GM12878 (cell line): ENCODE measurements at regions not wholly inside any gene's neighbourhood (a gene's known extent, or its start where the extent isn't known, plus 50 kb on each side); places are given as distances from the start of the nearest gene placed in this dataset.
"Not testable (repeated sequence)": the region's sequence is repeated elsewhere in the genome, so short reads cannot be mapped to it uniquely, and the experiment has no call there.

ENCODE experiments used
- ATAC-seq: fragments of 200-7000 bp; cut with Tn5 transposase; 3 replicates; pipeline ENCODE4 v1.9.1; 2020; ENCODE audit warnings: mild to moderate bottlenecking, moderate library complexity
- BruUV-seq: library from RNA; stranded (reverse); fragments of 400-500 nt; replicated peaks from 2 replicates; lab custom pipeline; 2021; lab: Mats Ljungman, UMichigan
- CTCF ChIA-PET: fragments of 300-600 bp; sonication (Branson Sonifier 250); formaldehyde crosslinking; extraction: SDS; loops from one replicate; lab custom pipeline; 2021; ENCODE audit warnings: inconsistent platforms; lab: Yijun Ruan, JAX
- POLR2A ChIA-PET: fragments of 350-600 bp; formaldehyde crosslinking; extraction: SDS; loops from one replicate; lab custom pipeline; 2021; ENCODE audit warnings: inconsistent platforms; lab: Charles Lee
- RAD21 ChIA-PET: fragments of 300-600 bp; sonication (Branson Sonifier 250); formaldehyde crosslinking; loops from one replicate; lab custom pipeline; 2023; ENCODE audit warnings: antibody characterized with exemption; ENCODE audit not compliant: unreplicated experiment; lab: Charles Lee
- SMC1A ChIA-PET: fragments of 300-600 bp; sonication (Branson Sonifier 250); formaldehyde crosslinking; loops from one replicate; lab custom pipeline; 2023; ENCODE audit not compliant: unreplicated experiment, uncharacterized antibody; lab: Charles Lee
- DNase-seq: peaks from one replicate; pipeline ENCODE4 v3.0.0-alpha.2; 2011; ENCODE audit warnings: low read depth, low spot score
- FAIRE-seq: peaks from 3 replicates; lab custom pipeline; 2011; peaks lifted over from hg19 to GRCh38; lab: Jason Lieb, UNC
- H2AFZ ChIP-seq: 2 replicates; pipeline ENCODE4 v1.6.0; 2011; ENCODE audit warnings: low read depth, low read length, control low read depth; ENCODE audit not compliant: control insufficient read depth
- H3K27ac ChIP-seq: 2 replicates; pipeline ENCODE4 v1.5.1; 2011; ENCODE audit warnings: control low read depth; ENCODE audit not compliant: control insufficient read depth, insufficient read depth
- H3K27me3 ChIP-seq, 2 experiments: replicated peaks in 1 of 2; 2 replicates each; pipeline versions ENCODE4 v1.6.0 to v1.6.1; 2011; ENCODE audit warnings: low read length in 1 of 2; ENCODE audit not compliant: control insufficient read depth in 2 of 2, insufficient read depth in 2 of 2
- H3K36me3 ChIP-seq, 2 experiments: 2 replicates each; pipeline ENCODE4 v1.5.1; 2011; ENCODE audit warnings: low read length in 1 of 2; ENCODE audit not compliant: control insufficient read depth in 2 of 2, insufficient read depth in 2 of 2
- H3K4me1 ChIP-seq: 2 replicates; pipeline ENCODE4 v1.6.1; 2011; ENCODE audit warnings: mild to moderate bottlenecking, low read length, moderate library complexity, mixed read lengths; ENCODE audit not compliant: control insufficient read depth, insufficient read depth
- H3K4me2 ChIP-seq: 2 replicates; pipeline ENCODE4 v1.6.0; 2011; ENCODE audit warnings: control low read depth; ENCODE audit not compliant: control insufficient read depth, insufficient read depth
- H3K4me3 ChIP-seq: fragments of 200-600 bp; sonication (generic); 2 replicates; pipeline ENCODE4 v1.5.1; 2016
- H3K79me2 ChIP-seq: 2 replicates; pipeline ENCODE4 v1.6.0; 2011; ENCODE audit warnings: low read length; ENCODE audit not compliant: control insufficient read depth, insufficient read depth
- H3K9ac ChIP-seq: 2 replicates; pipeline ENCODE4 v1.8.0; 2011; ENCODE audit warnings: low read length, control low read depth, mixed read lengths; ENCODE audit not compliant: control insufficient read depth, insufficient read depth
- H3K9me3 ChIP-seq: replicated peaks from 3 replicates; pipeline ENCODE4 v1.5.1; 2011; ENCODE audit warnings: mild to moderate bottlenecking, low read length; ENCODE audit not compliant: control insufficient read depth, insufficient read depth
- H4K20me1 ChIP-seq: 2 replicates; pipeline ENCODE4 v1.6.0; 2011; ENCODE audit not compliant: control insufficient read depth, insufficient read depth
- EED ChIP-seq: sonication (generic); IDR thresholded peaks from 2 replicates; pipeline ENCODE4 v1.6.1; 2016; ENCODE audit warnings: antibody characterized with exemption, low read depth
- MXI1 ChIP-seq: fragments of 150-350 bp; IDR thresholded peaks from 2 replicates; pipeline ENCODE4 v1.6.1; 2011; ENCODE audit warnings: low read depth, mild to moderate bottlenecking, inconsistent platforms, low read length, improper control_type of control experiment
- PAX8 ChIP-seq: fragments of 450-650 bp; IDR thresholded peaks from 2 replicates; pipeline ENCODE4 v1.6.1; 2017; ENCODE audit warnings: mild to moderate bottlenecking, moderate library complexity
- POLR2A ChIP-seq: IDR thresholded peaks from 2 replicates; pipeline ENCODE4 v1.6.1; 2011; ENCODE audit warnings: low read depth, mild to moderate bottlenecking, low read length
- TCF12 ChIP-seq: IDR thresholded peaks from 2 replicates; pipeline ENCODE4 v1.6.1; 2011; ENCODE audit warnings: low read depth, mild to moderate bottlenecking, low read length
- WGBS: methylation state at CpG from one replicate; pipeline ENCODE4 v1.1.6; 2016; ENCODE audit warnings: low lambda C conversion rate; ENCODE audit not compliant: insufficient replicate concordance, insufficient coverage; ENCODE audit errors: missing lambda C conversion rate; 5-methylcytosine and 5-hydroxymethylcytosine counted together
- in situ Hi-C: fragments of 300-500 bp; cut with MboI; formaldehyde crosslinking; loops from 9 replicates; pipeline ENCODE4 v1.14.3; 2018; ENCODE audit warnings: mixed read lengths
- intact Hi-C: fragments of 100-400 bp; cut with micrococcal nuclease; formaldehyde crosslinking; loops from one replicate; pipeline ENCODE4 v1.14.2; 2022; ENCODE audit not compliant: unreplicated experiment
- TF ChIP-seq, protein P1 (sequence below), 3 experiments: IDR thresholded peaks in 2 of 3; conservative IDR thresholded peaks in 1 of 3; 2 replicates each; pipeline ENCODE4 v1.5.1; 2011; ENCODE audit warnings: low read depth in 3 of 3, low read length in 3 of 3, mild to moderate bottlenecking in 3 of 3, control low read depth in 2 of 3, moderate library complexity in 2 of 3, inconsistent platforms in 1 of 3, mixed read lengths in 1 of 3; ENCODE audit not compliant: control insufficient read depth in 2 of 3, insufficient read depth in 1 of 3; ENCODE audit errors: extremely low read depth in 1 of 3
- TF ChIP-seq, protein P2 (sequence below): fragments of 450-650 bp; IDR thresholded peaks from 2 replicates; pipeline ENCODE4 v1.6.1; 2017; ENCODE audit warnings: mild to moderate bottlenecking, moderate library complexity
- TF ChIP-seq, protein P3 (sequence below): IDR thresholded peaks from 2 replicates; pipeline ENCODE4 v1.6.1; 2012; ENCODE audit warnings: low read depth, low read length, improper control_type of control experiment

DNA sequence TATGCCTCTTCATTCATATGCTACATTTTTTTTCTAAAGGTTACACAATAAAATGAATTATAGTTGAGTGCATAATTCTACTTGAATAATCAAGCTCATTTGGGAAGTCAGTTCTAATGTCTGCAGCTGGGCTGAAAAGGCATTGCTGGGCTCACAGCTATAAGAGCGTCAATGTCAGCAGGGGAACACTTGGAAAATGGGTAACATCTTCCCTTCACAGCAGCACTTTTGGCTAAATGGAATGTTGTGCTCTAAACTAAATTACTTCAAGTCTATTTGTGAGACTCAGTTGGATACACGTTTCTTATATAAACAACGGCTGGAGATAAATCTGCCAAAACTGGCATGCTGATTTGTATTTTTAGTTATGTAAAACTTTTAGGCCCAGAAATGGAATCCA lies 357.8 kb downstream of the TBL1XR1 start:
- no peak overlapping the region for H3K4me3 ChIP-seq
- H3K4me2 ChIP-seq, result no peak overlapping the region
- H3K9me3 ChIP-seq, result no peaks in the 10 kb centered on the region
- no peak overlapping the region for H3K9ac ChIP-seq
- ChIA-PET SMC1A (interaction anchor here (0.6 kb wide), 1 partner anchor 101 kb away, joined by 3 read pairs; no protein-coding TSS in a partner anchor), RAD21 (no interaction called here), POLR2A (no interaction called here), CTCF (no interaction called here)
- 55% methylated on average over 3 of the region's 3 CpGs for WGBS
- no peaks in the 10 kb centered on the region for H3K4me1 ChIP-seq
- no peaks in the 10 kb centered on the region for H3K79me2 ChIP-seq
- in situ Hi-C loops (no loop called here), intact Hi-C loops (no loop called here)
- no peaks in the 10 kb centered on the region for H4K20me1 ChIP-seq
- FAIRE-seq (no peak), ATAC-seq (no peak), DNase-seq (no peak)
- no TSS peak for BruUV-seq
- H3K36me3 ChIP-seq, result no peaks in the 10 kb centered on the region
- TF ChIP-seq PAX8, result no peak
- TF ChIP-seq POLR2A, result no peak
- TF ChIP-seq, protein P1, sequence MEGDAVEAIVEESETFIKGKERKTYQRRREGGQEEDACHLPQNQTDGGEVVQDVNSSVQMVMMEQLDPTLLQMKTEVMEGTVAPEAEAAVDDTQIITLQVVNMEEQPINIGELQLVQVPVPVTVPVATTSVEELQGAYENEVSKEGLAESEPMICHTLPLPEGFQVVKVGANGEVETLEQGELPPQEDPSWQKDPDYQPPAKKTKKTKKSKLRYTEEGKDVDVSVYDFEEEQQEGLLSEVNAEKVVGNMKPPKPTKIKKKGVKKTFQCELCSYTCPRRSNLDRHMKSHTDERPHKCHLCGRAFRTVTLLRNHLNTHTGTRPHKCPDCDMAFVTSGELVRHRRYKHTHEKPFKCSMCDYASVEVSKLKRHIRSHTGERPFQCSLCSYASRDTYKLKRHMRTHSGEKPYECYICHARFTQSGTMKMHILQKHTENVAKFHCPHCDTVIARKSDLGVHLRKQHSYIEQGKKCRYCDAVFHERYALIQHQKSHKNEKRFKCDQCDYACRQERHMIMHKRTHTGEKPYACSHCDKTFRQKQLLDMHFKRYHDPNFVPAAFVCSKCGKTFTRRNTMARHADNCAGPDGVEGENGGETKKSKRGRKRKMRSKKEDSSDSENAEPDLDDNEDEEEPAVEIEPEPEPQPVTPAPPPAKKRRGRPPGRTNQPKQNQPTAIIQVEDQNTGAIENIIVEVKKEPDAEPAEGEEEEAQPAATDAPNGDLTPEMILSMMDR (IDR thresholded peaks at IDR 0.05 in 2 of 3, conservative IDR thresholded peaks at IDR 0.05 in 1 of 3; ENCODE audit: control insufficient read depth in 2 of 3, extremely low read depth in 1 of 3, insufficient read depth in 1 of 3, low read depth in 3 of 3, low read length in 3 of 3), result no peak
- TF ChIP-seq, protein P2, sequence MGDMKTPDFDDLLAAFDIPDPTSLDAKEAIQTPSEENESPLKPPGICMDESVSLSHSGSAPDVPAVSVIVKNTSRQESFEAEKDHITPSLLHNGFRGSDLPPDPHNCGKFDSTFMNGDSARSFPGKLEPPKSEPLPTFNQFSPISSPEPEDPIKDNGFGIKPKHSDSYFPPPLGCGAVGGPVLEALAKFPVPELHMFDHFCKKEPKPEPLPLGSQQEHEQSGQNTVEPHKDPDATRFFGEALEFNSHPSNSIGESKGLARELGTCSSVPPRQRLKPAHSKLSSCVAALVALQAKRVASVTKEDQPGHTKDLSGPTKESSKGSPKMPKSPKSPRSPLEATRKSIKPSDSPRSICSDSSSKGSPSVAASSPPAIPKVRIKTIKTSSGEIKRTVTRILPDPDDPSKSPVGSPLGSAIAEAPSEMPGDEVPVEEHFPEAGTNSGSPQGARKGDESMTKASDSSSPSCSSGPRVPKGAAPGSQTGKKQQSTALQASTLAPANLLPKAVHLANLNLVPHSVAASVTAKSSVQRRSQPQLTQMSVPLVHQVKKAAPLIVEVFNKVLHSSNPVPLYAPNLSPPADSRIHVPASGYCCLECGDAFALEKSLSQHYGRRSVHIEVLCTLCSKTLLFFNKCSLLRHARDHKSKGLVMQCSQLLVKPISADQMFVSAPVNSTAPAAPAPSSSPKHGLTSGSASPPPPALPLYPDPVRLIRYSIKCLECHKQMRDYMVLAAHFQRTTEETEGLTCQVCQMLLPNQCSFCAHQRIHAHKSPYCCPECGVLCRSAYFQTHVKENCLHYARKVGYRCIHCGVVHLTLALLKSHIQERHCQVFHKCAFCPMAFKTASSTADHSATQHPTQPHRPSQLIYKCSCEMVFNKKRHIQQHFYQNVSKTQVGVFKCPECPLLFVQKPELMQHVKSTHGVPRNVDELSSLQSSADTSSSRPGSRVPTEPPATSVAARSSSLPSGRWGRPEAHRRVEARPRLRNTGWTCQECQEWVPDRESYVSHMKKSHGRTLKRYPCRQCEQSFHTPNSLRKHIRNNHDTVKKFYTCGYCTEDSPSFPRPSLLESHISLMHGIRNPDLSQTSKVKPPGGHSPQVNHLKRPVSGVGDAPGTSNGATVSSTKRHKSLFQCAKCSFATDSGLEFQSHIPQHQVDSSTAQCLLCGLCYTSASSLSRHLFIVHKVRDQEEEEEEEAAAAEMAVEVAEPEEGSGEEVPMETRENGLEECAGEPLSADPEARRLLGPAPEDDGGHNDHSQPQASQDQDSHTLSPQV, result no peak
- TF ChIP-seq MXI1, result no peak
- TF ChIP-seq TCF12, result no peak
- TF ChIP-seq, protein P3, sequence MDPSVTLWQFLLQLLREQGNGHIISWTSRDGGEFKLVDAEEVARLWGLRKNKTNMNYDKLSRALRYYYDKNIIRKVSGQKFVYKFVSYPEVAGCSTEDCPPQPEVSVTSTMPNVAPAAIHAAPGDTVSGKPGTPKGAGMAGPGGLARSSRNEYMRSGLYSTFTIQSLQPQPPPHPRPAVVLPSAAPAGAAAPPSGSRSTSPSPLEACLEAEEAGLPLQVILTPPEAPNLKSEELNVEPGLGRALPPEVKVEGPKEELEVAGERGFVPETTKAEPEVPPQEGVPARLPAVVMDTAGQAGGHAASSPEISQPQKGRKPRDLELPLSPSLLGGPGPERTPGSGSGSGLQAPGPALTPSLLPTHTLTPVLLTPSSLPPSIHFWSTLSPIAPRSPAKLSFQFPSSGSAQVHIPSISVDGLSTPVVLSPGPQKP, result no peak
- no peak for TF ChIP-seq EED
- H3K27me3 ChIP-seq, result no peaks in the 10 kb centered on the region; a peak in 1 of 4 replicates
- H2AFZ ChIP-seq, result no peak overlapping the region
- H3K27ac ChIP-seq, result no peak overlapping the region

DNA sequence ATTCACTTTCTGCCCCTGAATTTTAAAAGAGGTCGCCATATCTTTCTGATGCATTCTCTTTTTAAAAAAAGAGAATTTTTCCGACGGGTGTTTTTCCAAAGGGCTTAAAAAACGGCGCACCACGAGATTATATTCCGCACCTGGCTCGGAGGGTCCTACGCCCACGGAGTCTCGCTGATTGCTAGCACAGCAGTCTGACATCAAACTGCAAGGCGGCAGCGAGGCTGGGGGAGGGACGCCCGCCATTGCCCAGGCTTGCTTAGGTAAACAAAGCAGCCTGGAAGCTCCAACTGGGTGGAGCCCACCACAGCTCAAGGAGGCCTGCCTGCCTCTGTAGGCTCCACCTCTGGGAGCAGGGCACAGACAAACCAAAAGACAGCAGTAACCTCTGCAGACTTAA lies 370.0 kb downstream of the TBL1XR1 start:
- H3K9me3 ChIP-seq, H3K79me2 ChIP-seq, SMC1A ChIA-PET, H3K27me3 ChIP-seq, H2AFZ ChIP-seq, intact Hi-C loops, CTCF ChIA-PET, BruUV-seq, H3K4me1 ChIP-seq, FAIRE-seq, H4K20me1 ChIP-seq, DNase-seq, POLR2A ChIA-PET, RAD21 ChIA-PET, ATAC-seq, H3K27ac ChIP-seq, H3K36me3 ChIP-seq, H3K4me2 ChIP-seq, in situ Hi-C loops, H3K4me3 ChIP-seq, H3K9ac ChIP-seq: not testable (repeated sequence)
- 50% methylated on average over 15 of the region's 15 CpGs for WGBS
